H1 (cell line): ENCODE measurements at regions not wholly inside any gene's neighbourhood (a gene's known extent, or its start where the extent isn't known, plus 50 kb on each side); places are given as distances from the start of the nearest gene placed in this dataset.

Source experiments
- CTCF ChIA-PET: fragments of 300-600 bp; sonication (Branson Sonifier 250); formaldehyde crosslinking; loops from one replicate; lab custom pipeline; 2021; ENCODE audit not compliant: partially characterized antibody; lab: Charles Lee
- POLR2A ChIA-PET: fragments of 300-600 bp; sonication (Branson Sonifier 250); formaldehyde crosslinking; loops from one replicate; lab custom pipeline; 2021; ENCODE audit warnings: inconsistent platforms; ENCODE audit not compliant: partially characterized antibody; lab: Charles Lee
- DNase-seq, 2 experiments: peaks; one replicate each; pipeline versions ENCODE4 v3.0.0 to v3.0.0-alpha.2; 2010 to 2022; ENCODE audit warnings: low spot score in 2 of 2, low read depth in 1 of 2, mixed read lengths in 1 of 2
- FAIRE-seq: peaks from 2 replicates; lab custom pipeline; 2011; peaks lifted over from hg19 to GRCh38; lab: Jason Lieb, UNC
- H2AFZ ChIP-seq: 2 replicates; pipeline ENCODE4 v1.8.1; 2012; ENCODE audit warnings: low read length, inconsistent platforms
- H2AK5ac ChIP-seq: 2 replicates; pipeline ENCODE4 v1.6.1; 2013; ENCODE audit warnings: low read depth, low read length
- H2BK120ac ChIP-seq: replicated peaks from 2 replicates; pipeline ENCODE3; 2013; ENCODE audit warnings: low read depth, low read length, inconsistent platforms
- H2BK12ac ChIP-seq: 2 replicates; pipeline ENCODE4 v1.6.1; 2013; ENCODE audit warnings: low read depth, low read length
- H2BK15ac ChIP-seq: 2 replicates; pipeline ENCODE4 v1.6.1; 2013; ENCODE audit warnings: low read length
- H2BK20ac ChIP-seq: 2 replicates; pipeline ENCODE4 v1.6.1; 2013; ENCODE audit warnings: low read length
- H2BK5ac ChIP-seq: 2 replicates; pipeline ENCODE4 v1.6.1; 2013; ENCODE audit warnings: low read depth, low read length
- H3K14ac ChIP-seq: 2 replicates; pipeline ENCODE4 v1.6.1; 2013; ENCODE audit warnings: inconsistent platforms; ENCODE audit not compliant: insufficient read length
- H3K18ac ChIP-seq: 2 replicates; pipeline ENCODE4 v1.6.1; 2013; ENCODE audit warnings: low read length; ENCODE audit errors: extremely low read depth
- H3K23ac ChIP-seq: 2 replicates; pipeline ENCODE4 v1.6.1; 2013; ENCODE audit warnings: inconsistent platforms; ENCODE audit not compliant: insufficient read length
- H3K23me2 ChIP-seq: 2 replicates; pipeline ENCODE4 v1.6.1; 2013; ENCODE audit warnings: low read depth, low read length
- H3K27ac ChIP-seq: 2 replicates; pipeline ENCODE4 v1.6.1; 2011; ENCODE audit warnings: low read depth, low read length, inconsistent platforms
- H3K27me3 ChIP-seq, 4 experiments: replicated peaks in 1 of 4; 1 replicate in 1 of 4; 2 replicates in 3 of 4; pipeline versions ENCODE4 v1.6.1 to v1.8.1; 2011 to 2013; ENCODE audit warnings: low read length in 3 of 4, mild to moderate bottlenecking in 3 of 4, inconsistent platforms in 2 of 4, mixed read lengths in 2 of 4, moderate library complexity in 1 of 4; ENCODE audit not compliant: control insufficient read depth in 3 of 4, insufficient read depth in 3 of 4; ENCODE audit errors: extremely low read depth in 1 of 4
- H3K36me3 ChIP-seq, 4 experiments: 2 replicates each; pipeline versions ENCODE4 v1.6.1 to v1.8.1; 2011 to 2013; ENCODE audit warnings: mild to moderate bottlenecking in 4 of 4, low read length in 3 of 4, moderate library complexity in 2 of 4, control low read depth in 1 of 4, inconsistent platforms in 1 of 4; ENCODE audit not compliant: insufficient read depth in 4 of 4, control insufficient read depth in 2 of 4
- H3K4ac ChIP-seq: replicated peaks from 2 replicates; pipeline ENCODE3; 2013; ENCODE audit warnings: low read length, low read depth, mixed read lengths, inconsistent platforms; ENCODE audit not compliant: insufficient read length
- H3K4me1 ChIP-seq, 4 experiments: replicated peaks in 1 of 4; 1 replicate in 1 of 4; 2 replicates in 3 of 4; pipeline versions ENCODE4 v1.6.1 to v1.8.1; 2011 to 2013; ENCODE audit warnings: low read length in 3 of 4, inconsistent platforms in 2 of 4, mixed read lengths in 1 of 4; ENCODE audit not compliant: insufficient read depth in 4 of 4, control insufficient read depth in 3 of 4
- H3K4me2 ChIP-seq, 2 experiments: 2 replicates each; pipeline versions ENCODE4 v1.6.1 to v1.8.1; 2011 to 2013; ENCODE audit warnings: low read depth in 2 of 2, low read length in 2 of 2, control low read depth in 1 of 2, inconsistent platforms in 1 of 2, mild to moderate bottlenecking in 1 of 2; ENCODE audit not compliant: insufficient read depth in 1 of 2
- H3K4me3 ChIP-seq, 4 experiments: fragments of 200-600, 300-600 bp in 1 of 4; sonication (generic), shearing (Covaris generic), sonication (Bioruptor Twin) in 1 of 4; 2 replicates each; pipeline versions ENCODE4 v1.5.1 to v1.8.1; 2011 to 2016; ENCODE audit warnings: low read length in 4 of 4, low read depth in 3 of 4, control low read depth in 2 of 4, inconsistent platforms in 2 of 4, mild to moderate bottlenecking in 2 of 4, mixed read lengths in 1 of 4, moderate library complexity in 1 of 4; ENCODE audit not compliant: insufficient read depth in 2 of 4; ENCODE audit errors: extremely low read depth in 1 of 4
- H3K56ac ChIP-seq: replicated peaks from 2 replicates; pipeline ENCODE3; 2013; ENCODE audit warnings: low read depth, mild to moderate bottlenecking, mixed read lengths, low read length, inconsistent platforms; ENCODE audit not compliant: insufficient read length
- H3K79me1 ChIP-seq: 2 replicates; pipeline ENCODE4 v1.6.1; 2013; ENCODE audit warnings: low read depth, low read length, control low read depth
- H3K79me2 ChIP-seq, 2 experiments: 2 replicates each; pipeline versions ENCODE4 v1.6.1 to v1.8.1; 2012 to 2013; ENCODE audit warnings: low read length in 2 of 2, mild to moderate bottlenecking in 2 of 2, inconsistent platforms in 1 of 2; ENCODE audit not compliant: insufficient read depth in 2 of 2, control insufficient read depth in 1 of 2
- H3K9ac ChIP-seq, 4 experiments: replicated peaks in 1 of 4; 1 replicate in 1 of 4; 2 replicates in 3 of 4; pipeline versions ENCODE4 v1.6.1 to v1.8.1; 2011 to 2013; ENCODE audit warnings: low read depth in 3 of 4, low read length in 3 of 4, control low read depth in 2 of 4, mild to moderate bottlenecking in 2 of 4, moderate library complexity in 2 of 4, inconsistent platforms in 1 of 4; ENCODE audit errors: extremely low read depth in 1 of 4
- H3K9me3 ChIP-seq, 2 experiments: 2 replicates each; pipeline versions ENCODE4 v1.6.1 to v1.8.1; 2012 to 2013; ENCODE audit warnings: mild to moderate bottlenecking in 2 of 2, moderate library complexity in 2 of 2, control low read depth in 1 of 2, inconsistent platforms in 1 of 2, low read depth in 1 of 2, low read length in 1 of 2, mixed read lengths in 1 of 2; ENCODE audit not compliant: insufficient read depth in 2 of 2
- H4K20me1 ChIP-seq, 2 experiments: replicated peaks in 1 of 2; 2 replicates each; pipeline versions ENCODE3 to v1.8.1; 2011 to 2013; ENCODE audit warnings: inconsistent platforms in 2 of 2, low read length in 2 of 2, mild to moderate bottlenecking in 1 of 2; ENCODE audit not compliant: insufficient read depth in 2 of 2, control insufficient read depth in 1 of 2
- H4K5ac ChIP-seq: 2 replicates; pipeline ENCODE4 v1.6.1; 2013; ENCODE audit warnings: low read length, low read depth, mixed read lengths, inconsistent platforms; ENCODE audit not compliant: insufficient read length
- H4K8ac ChIP-seq: 2 replicates; pipeline ENCODE4 v1.8.0; 2013; ENCODE audit warnings: mild to moderate bottlenecking, moderate library complexity, low read length, inconsistent platforms; ENCODE audit not compliant: insufficient read depth; ENCODE audit errors: extremely low read depth
- H4K91ac ChIP-seq: replicated peaks from 2 replicates; pipeline ENCODE3; 2013; ENCODE audit warnings: low read length, mixed read lengths, inconsistent platforms; ENCODE audit not compliant: insufficient read length
- RFX5 ChIP-seq: IDR thresholded peaks from 2 replicates; pipeline ENCODE4 v1.6.1; 2011; ENCODE audit warnings: low read depth, low read length, improper control_type of control experiment, borderline replicate concordance
- TAF7 ChIP-seq: optimal IDR thresholded peaks from 2 replicates; pipeline ENCODE3; 2011; ENCODE audit warnings: low read depth, mild to moderate bottlenecking, inconsistent platforms, low read length, moderate library complexity, borderline replicate concordance
- WGBS, 2 experiments: shearing (Covaris generic) in 1 of 2; methylation state at CpG; one replicate each; pipeline versions ENCODE4 v1.1.6 to v1.1.7; 2013 to 2015; ENCODE audit warnings: low lambda C conversion rate in 2 of 2, mixed read lengths in 2 of 2, inconsistent platforms in 1 of 2, low coverage in 1 of 2, missing lambda C conversion rate in 1 of 2; ENCODE audit not compliant: insufficient replicate concordance in 2 of 2, insufficient coverage in 1 of 2, insufficient read length in 1 of 2; ENCODE audit errors: extremely low coverage in 1 of 2, missing lambda C conversion rate in 1 of 2; 5-methylcytosine and 5-hydroxymethylcytosine counted together

DNA sequence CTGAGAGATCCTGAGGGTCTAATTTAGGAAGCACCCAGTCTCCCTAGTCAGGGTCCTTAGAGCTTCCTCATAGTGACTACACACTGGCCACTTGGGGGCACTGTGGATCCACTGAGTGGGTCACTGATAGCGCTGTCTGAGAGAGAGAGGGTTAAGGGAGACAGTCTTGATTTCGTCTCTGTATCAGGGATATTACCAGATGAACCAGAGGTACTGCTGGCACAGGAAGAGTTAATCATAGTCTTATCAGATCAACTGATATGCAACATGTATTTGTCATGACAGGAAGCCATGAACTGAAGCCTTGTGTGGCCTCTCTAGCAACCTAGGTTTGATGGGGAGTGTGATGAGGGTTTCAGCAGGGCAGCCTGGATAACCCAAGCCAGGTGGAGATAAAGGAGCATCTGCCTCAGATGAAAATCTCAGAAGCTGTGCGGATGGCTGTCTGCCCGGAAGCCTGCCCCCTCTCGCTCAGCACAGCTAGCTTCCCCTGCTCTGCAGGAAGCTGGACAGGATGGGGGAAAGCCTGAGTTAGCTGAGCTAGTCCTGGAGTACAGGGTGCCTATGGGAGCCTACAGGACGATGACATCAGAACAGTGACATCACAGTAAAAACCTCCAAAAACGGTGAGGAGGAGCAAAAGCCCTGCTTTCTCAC lies 214.0 kb upstream of the PRSS1 start:
- Histone ChIP-seq H3K79me2 (no peaks in the 10 kb centered on the region), H2AK5ac (no peak overlapping the region), H2BK5ac (no peak overlapping the region), H3K4me3 (no peak overlapping the region), H2AFZ (peak overlapping the region; percentile 96), H3K4me2 (peak overlapping the region in 1 of 2 experiments; percentile 5; a peak in 2 of 4 replicates), H2BK15ac (no peak overlapping the region), H3K27ac (no peak overlapping the region), H3K4ac (no peak overlapping the region), H2BK120ac (no peak overlapping the region), H3K36me3 (no peaks in the 10 kb centered on the region), H3K9ac (no peak overlapping the region), H3K23ac (no peak overlapping the region), H3K56ac (no peak overlapping the region), H4K8ac (no peak overlapping the region), H2BK12ac (peak overlapping the region; percentile 62; the same call in 1 of the 2 replicates), H3K14ac (no peak overlapping the region), H4K5ac (no peak overlapping the region), H3K27me3 (no peaks in the 10 kb centered on the region; a peak in 1 of 7 replicates), H3K23me2 (no peaks in the 10 kb centered on the region), H2BK20ac (no peak overlapping the region), H3K9me3 (no peaks in the 10 kb centered on the region), H3K79me1 (no peaks in the 10 kb centered on the region), H3K4me1 (peaks cover 0 to 2% (median 0%) of the 10 kb centered on the region in 4 experiments; a peak in 1 of 7 replicates), H4K91ac (no peak overlapping the region), H3K18ac (no peak overlapping the region), H4K20me1 (no peaks in the 10 kb centered on the region)
- whole genome bisulfite sequencing, 2 experiments = 46% methylated on average over 7 of the region's 7 CpGs; no CpG with 5 or more reads in 1 of the 2 experiments
- DNase-seq (peak in 1 of 2 experiments; percentile 85), FAIRE-seq (no peak)
- POLR2A ChIA-PET = interaction anchor here (0.6 kb wide), 1 partner anchor 249 kb away, joined by 3 read pairs; no protein-coding TSS in a partner anchor
- CTCF ChIA-PET = interaction anchor here (0.5 to 5.9 kb wide), 87 partner anchors 9 to 1501 kb away, joined by 3 to 75 read pairs (median 5); no protein-coding TSS in a partner anchor
- TF ChIP-seq RFX5 (no peak), TAF7 (peak; percentile 47)
